WERI-Rb-1 (cell line): ENCODE measurements at regions not wholly inside any gene's neighbourhood (a gene's known extent, or its start where the extent isn't known, plus 50 kb on each side); places are given as distances from the start of the nearest gene placed in this dataset.
"Not testable (repeated sequence)": the region's sequence is repeated elsewhere in the genome, so short reads cannot be mapped to it uniquely, and the experiment has no call there.

Source experiments
- DNase-seq: peaks from one replicate; pipeline ENCODE4 v3.0.0-alpha.2; 2020
- H3K27ac ChIP-seq: fragments of 250-450 bp; sonication (Bioruptor Pico); 2 replicates; pipeline ENCODE4 v1.5.1; 2020; ENCODE audit warnings: mild to moderate bottlenecking, moderate library complexity
- H3K27me3 ChIP-seq: fragments of 250-450 bp; sonication (Bioruptor Pico); 2 replicates; pipeline ENCODE4 v1.5.1; 2021; ENCODE audit warnings: mild to moderate bottlenecking, low read depth, moderate library complexity; ENCODE audit not compliant: insufficient read depth, severe bottlenecking
- H3K36me3 ChIP-seq: fragments of 250-450 bp; sonication (Bioruptor Pico); 2 replicates; pipeline ENCODE4 v1.5.1; 2020; ENCODE audit warnings: mild to moderate bottlenecking, moderate library complexity
- H3K4me3 ChIP-seq: 2 replicates; pipeline ENCODE4 v1.5.1; 2011; ENCODE audit warnings: low read depth, mild to moderate bottlenecking, control low read depth, low read length
- H3K9me3 ChIP-seq: fragments of 250-450 bp; sonication (Bioruptor Pico); 2 replicates; pipeline ENCODE4 v1.5.1; 2021; ENCODE audit warnings: mild to moderate bottlenecking, moderate library complexity; ENCODE audit not compliant: severe bottlenecking

DNA sequence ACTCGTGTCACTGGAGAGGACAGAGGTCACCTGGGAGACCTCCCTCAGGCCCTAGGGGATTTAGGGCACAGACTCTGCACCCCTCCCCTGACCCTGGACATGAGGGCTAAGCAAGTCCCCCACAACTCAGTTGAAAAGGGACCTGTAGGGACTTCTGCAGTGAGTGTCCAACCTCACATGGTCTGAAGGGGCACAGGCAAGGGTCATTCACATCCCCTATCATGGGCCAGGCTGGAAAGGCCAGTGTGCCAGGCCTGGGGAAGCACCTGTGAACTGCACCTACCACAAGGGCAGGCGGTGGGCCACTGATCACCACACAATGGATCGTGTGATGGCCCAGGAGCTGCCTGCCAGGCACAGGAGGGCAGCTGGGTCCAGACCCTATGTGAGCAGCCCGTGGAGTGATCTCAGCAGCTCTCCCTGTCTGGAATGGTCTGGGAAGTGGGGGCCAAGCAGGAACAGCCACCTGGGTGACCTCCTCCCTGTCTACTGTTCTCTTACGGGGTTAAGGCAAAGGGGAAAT, 1502.6 kb upstream of the TPTE start:
- not testable (repeated sequence) for H3K4me3 ChIP-seq, DNase-seq

DNA sequence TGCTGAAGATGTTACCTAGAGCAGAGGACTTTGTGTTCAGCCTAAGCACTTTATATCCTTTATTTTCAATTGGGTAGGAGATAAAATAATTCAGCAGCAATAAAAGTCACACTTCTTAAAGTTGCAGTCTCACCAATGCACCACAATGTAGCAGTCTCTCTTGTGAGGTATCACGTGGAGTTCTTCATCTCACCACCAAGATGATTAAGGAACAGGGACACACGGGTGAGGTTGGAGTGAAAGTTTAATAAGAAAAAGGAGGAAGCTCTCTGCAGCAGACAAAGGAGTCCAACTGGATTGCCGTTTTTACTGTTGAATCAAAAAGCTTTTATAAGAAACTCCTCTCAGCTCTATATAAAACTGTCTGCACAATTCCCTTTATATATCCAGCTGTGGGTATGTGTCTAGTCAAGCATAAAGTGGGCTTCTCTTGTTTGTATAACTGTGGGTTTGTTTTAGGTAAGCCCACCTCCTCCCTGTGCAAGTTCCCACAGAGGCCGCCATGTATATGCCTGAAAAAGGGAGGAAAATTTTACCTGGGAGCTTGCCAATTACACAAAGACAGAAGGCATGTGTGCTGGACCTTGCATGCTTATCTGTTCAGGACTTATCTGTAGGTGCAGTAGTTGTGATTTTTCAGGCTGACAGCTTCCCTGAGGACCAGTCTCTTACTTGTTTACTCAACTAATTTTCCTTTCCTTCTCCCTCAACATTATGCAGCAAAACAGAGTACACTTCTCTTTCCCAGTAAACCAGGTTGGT, 1497.2 kb upstream of the TPTE start:
- not testable (repeated sequence) for H3K9me3 ChIP-seq, H3K27me3 ChIP-seq, DNase-seq, H3K4me3 ChIP-seq, H3K36me3 ChIP-seq, H3K27ac ChIP-seq

More for the DNA sequence above, 1502.6 kb upstream of the TPTE start:
- not testable (repeated sequence) for H3K9me3 ChIP-seq, H3K36me3 ChIP-seq, H3K27ac ChIP-seq
- H3K27me3 ChIP-seq = peaks cover 12% of the 10 kb centered on the region

DNA sequence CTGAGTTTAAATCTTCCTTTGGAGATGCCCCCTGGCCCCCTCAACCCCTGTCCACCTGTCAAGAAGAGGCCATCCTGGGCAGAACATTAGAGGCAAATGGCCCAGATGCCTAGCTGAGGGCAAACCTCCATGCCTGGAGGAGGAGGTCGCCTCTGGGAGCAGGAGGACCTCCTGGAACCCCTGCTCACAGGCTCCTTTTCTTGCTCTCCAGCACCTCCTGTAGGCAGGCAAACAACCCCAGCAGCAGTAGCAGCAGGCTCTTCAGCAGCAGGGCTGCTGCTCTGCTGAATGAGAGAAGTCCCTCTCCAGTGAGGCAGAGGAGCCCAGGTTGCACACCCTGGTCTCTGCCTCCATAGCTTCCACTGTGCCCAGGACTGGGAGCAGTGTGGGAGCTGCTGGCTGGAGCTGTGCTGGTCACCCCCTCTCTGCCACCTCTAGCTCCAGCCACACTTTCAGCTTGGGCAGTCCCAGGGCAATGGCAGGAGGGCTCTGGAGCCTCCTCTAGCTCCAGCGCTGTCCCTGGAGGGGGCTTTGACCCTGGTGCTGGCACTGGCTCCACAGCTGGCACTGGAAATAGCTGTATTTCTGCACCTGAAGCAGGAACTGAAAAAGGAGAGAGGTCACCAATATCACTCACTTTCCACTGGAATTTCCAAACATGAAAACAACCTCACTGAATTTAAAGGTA, 1494.5 kb upstream of the TPTE start:
- DNase-seq, H3K4me3 ChIP-seq, H3K36me3 ChIP-seq, H3K9me3 ChIP-seq, H3K27ac ChIP-seq, H3K27me3 ChIP-seq: not testable (repeated sequence)

DNA sequence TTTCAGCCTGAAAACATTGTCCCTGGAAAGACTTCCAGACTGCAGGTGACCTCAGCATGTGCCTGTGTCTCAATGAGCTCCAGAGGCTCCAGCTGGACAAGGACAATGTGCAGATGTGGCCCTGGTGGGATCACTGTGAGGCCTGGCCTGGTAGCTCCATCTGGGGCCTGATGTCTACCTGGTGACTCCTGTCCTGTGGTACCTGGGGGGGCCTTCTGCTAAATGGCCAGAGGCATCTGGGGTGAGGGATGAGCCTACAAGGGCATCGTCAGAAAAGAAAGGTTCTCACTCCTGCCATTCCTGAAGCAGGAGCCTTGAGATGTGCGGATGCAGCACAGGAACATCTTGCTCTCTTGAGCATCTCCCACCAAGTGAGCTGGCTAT, 1494.0 kb upstream of the TPTE start:
- not testable (repeated sequence) for DNase-seq, H3K27me3 ChIP-seq, H3K9me3 ChIP-seq, H3K27ac ChIP-seq, H3K36me3 ChIP-seq, H3K4me3 ChIP-seq

DNA sequence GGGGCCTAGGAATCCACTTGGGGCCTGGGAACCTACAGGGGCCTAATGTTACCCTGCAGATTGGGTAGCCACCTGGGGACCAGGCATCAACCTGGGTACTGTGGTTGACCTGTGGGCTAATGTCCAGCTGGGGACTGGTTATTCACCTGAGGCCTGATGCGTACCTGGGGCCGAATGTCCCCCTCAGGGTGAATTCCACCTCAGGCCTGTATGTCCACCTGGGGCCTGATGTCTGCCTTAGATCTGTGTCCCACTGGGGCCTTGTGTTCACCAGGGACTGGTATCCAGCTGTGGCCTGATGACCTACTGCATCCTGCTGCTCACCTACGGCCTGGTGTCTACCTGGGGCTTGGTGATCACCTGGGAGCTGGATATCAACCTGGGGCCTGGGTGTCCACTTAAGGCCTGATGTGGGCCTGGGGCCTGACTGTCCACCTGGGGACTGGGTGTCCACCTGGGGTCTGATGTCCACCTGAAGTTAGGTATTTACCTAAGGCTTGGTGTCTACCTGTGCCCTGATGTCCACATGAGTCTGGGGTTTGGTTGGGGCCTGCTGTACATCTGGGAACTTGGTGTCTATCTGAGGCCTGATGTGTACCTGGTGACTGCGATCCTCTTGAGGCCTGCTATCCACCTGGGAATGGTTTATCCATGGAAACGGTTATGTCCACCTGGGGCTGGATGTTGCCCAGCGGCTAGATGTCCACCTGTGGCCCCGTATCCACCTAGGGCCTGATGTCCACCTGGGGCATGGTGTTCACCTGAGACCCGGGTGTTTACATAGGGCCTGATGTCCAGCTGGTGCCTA, 1492.6 kb upstream of the TPTE start:
- H3K9me3 ChIP-seq, H3K27me3 ChIP-seq, H3K36me3 ChIP-seq, H3K27ac ChIP-seq, H3K4me3 ChIP-seq, DNase-seq: not testable (repeated sequence)

DNA sequence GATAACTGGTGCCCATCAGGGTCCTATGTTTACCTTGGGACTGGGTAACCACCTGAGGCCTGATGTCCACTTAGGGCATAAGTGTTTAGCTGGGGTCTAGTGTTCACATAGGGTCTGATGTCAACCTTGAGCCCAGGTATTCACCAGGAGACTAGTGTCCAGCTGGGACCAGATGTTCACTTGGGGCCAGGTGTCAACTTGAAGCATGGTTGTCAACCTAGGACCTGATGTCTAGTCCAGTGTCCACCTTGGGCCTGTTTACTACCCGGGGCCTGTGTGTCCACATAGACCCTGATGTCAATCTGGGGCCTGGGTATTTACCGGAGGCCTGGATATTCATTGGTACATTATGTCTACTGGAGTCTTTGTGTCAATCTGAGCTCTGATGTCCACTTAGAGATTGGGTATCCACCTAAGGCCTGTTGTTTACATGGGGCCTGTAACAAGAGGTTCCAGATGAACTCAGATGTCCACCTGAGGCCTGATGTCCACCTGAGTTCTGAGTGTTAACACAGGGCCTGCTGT, 1491.2 kb upstream of the TPTE start:
- H3K27ac ChIP-seq, H3K9me3 ChIP-seq, H3K4me3 ChIP-seq, H3K27me3 ChIP-seq, H3K36me3 ChIP-seq, DNase-seq: not testable (repeated sequence)

DNA sequence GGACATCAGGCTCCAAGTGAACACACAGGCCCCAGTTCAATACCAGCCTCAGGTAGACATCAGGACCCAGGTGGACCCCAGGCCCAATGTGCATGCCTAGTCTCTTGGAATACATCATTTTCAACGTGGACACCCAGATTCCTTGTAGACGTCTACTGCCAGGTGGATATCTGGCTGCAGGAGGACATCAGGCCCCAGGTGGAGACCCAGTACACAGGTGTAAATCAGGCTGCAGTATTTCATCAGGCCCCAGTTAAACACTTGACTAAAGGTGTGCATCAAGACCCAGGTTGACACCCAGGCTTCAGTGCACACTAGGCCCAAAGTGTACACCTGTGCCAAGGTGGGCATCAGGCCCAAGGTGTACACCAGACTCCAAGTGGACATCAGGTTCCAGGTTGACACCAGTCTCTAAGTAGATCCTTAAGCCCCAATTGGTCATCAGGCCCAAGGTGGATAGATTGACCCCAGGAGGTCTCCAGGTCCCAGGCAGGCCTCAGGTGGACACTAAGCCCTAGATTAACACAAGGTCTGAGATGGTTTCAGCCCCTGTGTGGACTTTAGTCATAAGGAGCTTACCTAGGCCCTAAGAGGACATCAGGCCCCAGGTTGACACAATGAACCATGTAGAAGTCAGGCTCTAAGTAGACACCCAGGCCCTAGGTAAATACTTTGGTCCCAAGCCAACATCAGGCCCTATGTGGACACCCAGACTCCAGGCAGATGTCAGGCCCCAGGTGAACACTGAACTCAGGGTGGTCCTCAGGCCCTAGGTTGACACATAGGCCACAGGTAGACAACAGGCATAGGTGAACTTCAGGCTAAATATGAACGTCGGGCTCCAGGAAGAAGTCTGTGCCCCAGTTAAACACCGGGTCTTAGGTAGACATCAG, 1489.7 kb upstream of the TPTE start:
- not testable (repeated sequence) for H3K9me3 ChIP-seq, DNase-seq

DNA sequence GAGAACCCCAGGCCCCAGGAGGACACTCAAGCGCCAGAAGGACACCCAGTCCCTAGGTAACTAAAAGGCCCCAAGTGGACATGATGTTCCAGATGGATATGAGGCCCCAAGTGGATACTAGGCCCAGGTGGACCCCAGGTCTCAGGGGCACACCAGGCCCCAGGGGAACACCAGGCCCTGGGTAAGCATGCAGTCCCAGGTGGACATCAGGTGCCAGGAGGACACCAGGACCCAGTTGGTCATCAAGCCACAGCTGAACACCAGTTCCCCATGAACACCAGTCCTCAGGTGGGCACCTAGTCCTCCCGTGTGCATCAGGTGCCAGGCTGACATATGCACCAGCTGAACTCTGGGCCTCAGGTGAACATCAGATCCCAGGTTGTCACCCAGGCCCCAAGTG, 1488.8 kb upstream of the TPTE start:
- not testable (repeated sequence) for DNase-seq, H3K9me3 ChIP-seq

More for the DNA sequence above, 1489.7 kb upstream of the TPTE start:
- not testable (repeated sequence) for H3K27me3 ChIP-seq, H3K36me3 ChIP-seq, H3K27ac ChIP-seq, H3K4me3 ChIP-seq

DNA sequence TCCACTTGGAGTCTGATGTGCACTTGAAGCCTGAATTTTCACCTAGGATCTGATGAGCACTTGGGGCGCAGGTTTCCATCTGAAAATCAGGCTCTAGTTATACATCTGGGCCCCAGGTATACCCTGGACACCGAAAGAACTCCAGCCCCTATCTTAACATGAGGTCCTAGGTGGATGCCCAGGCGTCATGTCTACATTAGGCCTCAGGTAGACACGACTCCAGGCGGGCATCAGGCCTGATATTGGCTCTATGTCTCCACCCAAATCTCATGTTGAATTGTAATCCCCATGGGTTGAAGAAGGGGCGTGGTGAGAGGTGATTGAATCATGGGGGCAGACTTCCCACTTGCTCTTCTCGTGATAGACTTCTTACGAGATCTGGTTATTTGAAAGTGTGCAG, 1488.1 kb upstream of the TPTE start:
- not testable (repeated sequence) for H3K9me3 ChIP-seq, H3K4me3 ChIP-seq, H3K27me3 ChIP-seq, DNase-seq, H3K36me3 ChIP-seq, H3K27ac ChIP-seq

More for the DNA sequence above, 1488.8 kb upstream of the TPTE start:
- not testable (repeated sequence) for H3K27me3 ChIP-seq, H3K27ac ChIP-seq, H3K4me3 ChIP-seq, H3K36me3 ChIP-seq

DNA sequence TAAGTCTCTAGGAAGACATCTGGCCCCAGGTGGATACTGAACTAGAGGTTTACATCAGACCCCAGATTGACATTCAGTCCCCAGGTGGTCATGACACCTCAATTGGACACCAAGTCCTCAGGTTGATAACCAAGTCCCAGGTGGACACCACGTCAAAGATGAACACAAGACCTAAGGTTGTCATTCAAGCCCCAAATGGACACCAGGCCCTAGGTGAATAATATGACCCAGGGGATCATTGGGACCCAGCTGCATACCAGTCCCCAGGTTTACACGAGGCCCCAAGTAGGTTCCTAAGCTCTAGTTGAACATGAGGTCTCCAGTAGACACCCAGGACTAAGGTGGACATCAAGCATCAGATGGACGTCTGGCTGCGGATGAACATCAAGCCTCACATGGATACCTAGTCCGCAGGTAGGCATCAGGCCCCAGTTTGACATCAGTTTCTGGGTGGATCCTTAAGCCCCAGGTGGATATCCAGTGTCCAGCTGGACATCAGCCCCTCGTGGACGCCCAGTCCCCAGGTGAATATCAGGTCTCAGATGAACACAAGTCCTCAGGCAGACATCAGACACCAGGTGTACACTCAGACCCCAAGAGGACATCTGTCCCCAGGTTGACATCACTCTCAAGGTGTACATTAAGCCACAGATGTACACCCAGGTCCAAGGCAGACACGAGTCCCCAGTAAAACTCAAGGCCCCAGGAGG, 1486.7 kb upstream of the TPTE start:
- H3K27me3 ChIP-seq, H3K27ac ChIP-seq, DNase-seq, H3K9me3 ChIP-seq, H3K36me3 ChIP-seq, H3K4me3 ChIP-seq: not testable (repeated sequence)

DNA sequence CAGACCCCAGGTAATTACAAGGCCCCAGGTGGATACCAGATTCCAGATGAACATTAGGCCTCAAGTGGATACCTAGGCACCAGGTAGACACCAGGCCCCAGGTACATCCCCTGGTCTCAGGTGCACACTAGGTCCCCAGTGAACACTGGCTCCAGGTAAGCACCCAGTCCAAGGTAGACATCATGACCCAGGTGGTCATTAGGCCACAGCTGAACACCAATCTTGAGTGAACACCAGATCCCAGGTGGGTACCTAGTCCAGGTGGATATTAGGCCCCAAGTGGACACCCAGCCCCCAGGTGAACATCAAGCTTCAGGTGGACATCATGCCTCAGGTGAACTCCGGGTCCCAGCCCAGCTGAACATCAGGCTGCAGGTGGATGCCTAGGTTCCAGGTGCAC, 1486.2 kb upstream of the TPTE start:
- not testable (repeated sequence) for H3K9me3 ChIP-seq, DNase-seq, H3K4me3 ChIP-seq, H3K27ac ChIP-seq, H3K36me3 ChIP-seq, H3K27me3 ChIP-seq

DNA sequence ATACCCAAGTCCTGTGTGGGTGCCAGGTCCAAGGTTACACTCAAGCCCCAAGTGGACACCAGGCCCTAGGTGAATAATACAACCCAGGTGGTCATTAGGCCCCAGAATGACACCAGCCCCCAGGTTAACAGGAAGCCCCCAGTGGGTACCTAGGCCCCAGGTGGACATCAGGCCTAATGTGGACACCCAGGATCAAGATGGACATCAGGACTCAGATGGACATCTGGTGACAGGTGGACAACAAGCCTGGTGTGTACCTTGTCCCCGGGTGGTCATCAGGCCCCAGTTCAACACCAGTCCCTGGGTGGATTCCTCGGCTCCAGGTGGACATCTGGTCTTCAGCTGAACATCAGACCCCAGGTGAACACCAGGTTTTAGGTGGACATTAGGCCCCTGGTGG, 1485.4 kb upstream of the TPTE start:
- not testable (repeated sequence) for DNase-seq, H3K9me3 ChIP-seq, H3K36me3 ChIP-seq, H3K27ac ChIP-seq, H3K4me3 ChIP-seq, H3K27me3 ChIP-seq
